Caco-2 (cell line): ENCODE measurements at regions not wholly inside any gene's neighbourhood (a gene's known extent, or its start where the extent isn't known, plus 50 kb on each side); places are given as distances from the start of the nearest gene placed in this dataset.

Experiments used
- BruUV-seq: library from RNA; stranded (reverse); fragments of 400-500 nt; replicated peaks from 2 replicates; lab custom pipeline; 2021; lab: Mats Ljungman, UMichigan
- CTCF ChIA-PET: fragments of 300-600 bp; sonication (Branson Sonifier 250); formaldehyde crosslinking; loops from one replicate; lab custom pipeline; 2022; ENCODE audit warnings: antibody characterized with exemption; lab: Charles Lee
- POLR2A ChIA-PET: fragments of 300-600 bp; sonication (Branson Sonifier 250); formaldehyde crosslinking; loops from one replicate; lab custom pipeline; 2022; ENCODE audit warnings: antibody characterized with exemption; lab: Charles Lee
- DNase-seq, 2 experiments: peaks; one replicate each; pipeline versions ENCODE4 v3.0.0 to v3.0.0-alpha.2; 2020 to 2022
- H3K27me3 ChIP-seq: replicated peaks from 2 replicates; pipeline ENCODE4 v1.6.0; 2011; ENCODE audit warnings: low read length; ENCODE audit not compliant: control insufficient read depth, insufficient read depth
- H3K36me3 ChIP-seq: 2 replicates; pipeline ENCODE4 v1.5.1; 2011; ENCODE audit warnings: low read length; ENCODE audit not compliant: control insufficient read depth, insufficient read depth
- H3K4me1 ChIP-seq: fragments of 250-450 bp; sonication (Bioruptor Pico); 2 replicates; pipeline ENCODE4 v1.5.1; 2020; ENCODE audit warnings: mild to moderate bottlenecking
- H3K4me3 ChIP-seq: 2 replicates; pipeline ENCODE4 v1.5.1; 2011; ENCODE audit warnings: low read depth, mild to moderate bottlenecking, control low read depth, low read length
- H3K9me3 ChIP-seq: fragments of 250-450 bp; sonication (Bioruptor Pico); 2 replicates; pipeline ENCODE4 v1.5.1; 2020; ENCODE audit warnings: mild to moderate bottlenecking, moderate library complexity
- H3K27ac Mint-ChIP-seq: one replicate; pipeline ENCODE4 v1.8.0; 2022; ENCODE audit warnings: mixed read lengths; ENCODE audit not compliant: unreplicated experiment
- H3K27me3 Mint-ChIP-seq: one replicate; pipeline ENCODE4 v1.8.0; 2022; ENCODE audit warnings: mixed read lengths; ENCODE audit not compliant: insufficient read depth, unreplicated experiment
- H3K36me3 Mint-ChIP-seq: one replicate; pipeline ENCODE4 v1.8.0; 2022; ENCODE audit warnings: mild to moderate bottlenecking, mixed read lengths; ENCODE audit not compliant: insufficient read depth, unreplicated experiment
- H3K4me1 Mint-ChIP-seq: one replicate; pipeline ENCODE4 v1.8.0; 2022; ENCODE audit warnings: low read depth, mixed read lengths; ENCODE audit not compliant: unreplicated experiment
- H3K4me3 Mint-ChIP-seq: one replicate; pipeline ENCODE4 v1.8.0; 2022; ENCODE audit warnings: mild to moderate bottlenecking, moderate library complexity, mixed read lengths; ENCODE audit not compliant: unreplicated experiment
- H3K9me3 Mint-ChIP-seq: one replicate; pipeline ENCODE4 v1.8.0; 2022; ENCODE audit warnings: mixed read lengths; ENCODE audit not compliant: unreplicated experiment
- CTCF ChIP-seq, 2 experiments: fragments of 200-600 bp in 1 of 2; IDR thresholded peaks; 1 replicate in 1 of 2; 2 replicates in 1 of 2; pipeline versions ENCODE4 v1.5.1 to v1.8.0; 2011 to 2022; ENCODE audit warnings: antibody characterized with exemption in 1 of 2, control low read depth in 1 of 2, inconsistent platforms in 1 of 2, low read depth in 1 of 2, low read length in 1 of 2, mild to moderate bottlenecking in 1 of 2, moderate library complexity in 1 of 2; ENCODE audit not compliant: insufficient read depth in 1 of 2, severe bottlenecking in 1 of 2, unreplicated experiment in 1 of 2
- intact Hi-C: fragments of 100-400 bp; cut with micrococcal nuclease; formaldehyde crosslinking; loops from one replicate; pipeline ENCODE4 v1.10.0; 2022; ENCODE audit not compliant: unreplicated experiment

GRCh38 chr6:121668259-121668658 lies 232.8 kb downstream of the GJA1 start:
- H3K27me3 Mint-ChIP-seq, result no peaks in the 10 kb centered on the region
- no peak overlapping the region for H3K27ac Mint-ChIP-seq
- POLR2A ChIA-PET, result no interaction called here
- H3K4me1 Mint-ChIP-seq, result peaks cover 19% of the 10 kb centered on the region
- H3K36me3 ChIP-seq, result no peaks in the 10 kb centered on the region
- no peak for DNase-seq
- H3K4me1 ChIP-seq, result peaks cover 19% of the 10 kb centered on the region
- no peak overlapping the region for H3K4me3 ChIP-seq
- H3K27me3 ChIP-seq, result no peaks in the 10 kb centered on the region
- intact Hi-C loops, result no loop called here
- no peaks in the 10 kb centered on the region for H3K9me3 ChIP-seq
- no peak for TF ChIP-seq CTCF (IDR thresholded peaks at IDR 0.05; ENCODE audit: insufficient read depth in 1 of 2, low read depth in 1 of 2, low read length in 1 of 2, severe bottlenecking in 1 of 2, unreplicated experiment in 1 of 2)
- BruUV-seq, result no TSS peak
- CTCF ChIA-PET, result no interaction called here
- H3K4me3 Mint-ChIP-seq, result no peak overlapping the region
- H3K9me3 Mint-ChIP-seq, result peaks cover 14% of the 10 kb centered on the region
- no peaks in the 10 kb centered on the region for H3K36me3 Mint-ChIP-seq

GRCh38 chr6:121670511-121670910 lies 235.1 kb downstream of the GJA1 start:
- H3K9me3 Mint-ChIP-seq, result no peaks in the 10 kb centered on the region
- peaks cover 27% of the 10 kb centered on the region for H3K4me1 ChIP-seq
- H3K36me3 ChIP-seq, result no peaks in the 10 kb centered on the region
- ChIA-PET POLR2A (no interaction called here), CTCF (interaction anchor here (0.6 kb wide), 1 partner anchor 9 kb away, joined by 4 read pairs; no protein-coding TSS in a partner anchor)
- no peaks in the 10 kb centered on the region for H3K9me3 ChIP-seq
- no peak overlapping the region for H3K4me3 ChIP-seq
- intact Hi-C loops, result no loop called here
- H3K27me3 ChIP-seq, result no peaks in the 10 kb centered on the region
- DNase-seq, result no peak
- H3K27ac Mint-ChIP-seq, result no peak overlapping the region
- peaks cover 19% of the 10 kb centered on the region for H3K4me1 Mint-ChIP-seq
- no peak for TF ChIP-seq CTCF (IDR thresholded peaks at IDR 0.05; ENCODE audit: insufficient read depth in 1 of 2, low read depth in 1 of 2, low read length in 1 of 2, severe bottlenecking in 1 of 2, unreplicated experiment in 1 of 2)
- BruUV-seq, result no TSS peak
- H3K27me3 Mint-ChIP-seq, result no peaks in the 10 kb centered on the region
- H3K36me3 Mint-ChIP-seq, result no peaks in the 10 kb centered on the region
- no peak overlapping the region for H3K4me3 Mint-ChIP-seq

- Mint-ChIP-seq H3K4me3 (no peak overlapping the region), H3K4me1 (no peaks in the 10 kb centered on the region), H3K9me3 (peaks cover 15% of the 10 kb centered on the region), H3K27me3 (no peaks in the 10 kb centered on the region), H3K27ac (no peak overlapping the region), H3K36me3 (no peaks in the 10 kb centered on the region)
- TF ChIP-seq CTCF (IDR thresholded peaks at IDR 0.05; ENCODE audit: insufficient read depth in 1 of 2, low read depth in 1 of 2, low read length in 1 of 2, severe bottlenecking in 1 of 2, unreplicated experiment in 1 of 2), result no peak
- ChIA-PET CTCF (no interaction called here), POLR2A (no interaction called here)
- Histone ChIP-seq H3K4me3 (no peak overlapping the region), H3K9me3 (no peaks in the 10 kb centered on the region), H3K4me1 (peaks cover 16% of the 10 kb centered on the region; the same call in 1 of the 2 replicates), H3K36me3 (no peaks in the 10 kb centered on the region), H3K27me3 (no peaks in the 10 kb centered on the region)
- intact Hi-C loops, result no loop called here
- BruUV-seq, result no TSS peak
- no peak for DNase-seq
Observed at GRCh38 chr6:121677571-121677970, 242.1 kb downstream of the GJA1 start.
